NCI-H748 treated with DMSO at 0.1 percent for 48 hours (cell line): ENCODE measurements at regions not wholly inside any gene's neighbourhood (a gene's known extent, or its start where the extent isn't known, plus 50 kb on each side); places are given as distances from the start of the nearest gene placed in this dataset.

Source experiments
- DNase-seq: peaks from one replicate; lab custom pipeline; 2025; lab: John Stamatoyannopoulos, UW

DNA sequence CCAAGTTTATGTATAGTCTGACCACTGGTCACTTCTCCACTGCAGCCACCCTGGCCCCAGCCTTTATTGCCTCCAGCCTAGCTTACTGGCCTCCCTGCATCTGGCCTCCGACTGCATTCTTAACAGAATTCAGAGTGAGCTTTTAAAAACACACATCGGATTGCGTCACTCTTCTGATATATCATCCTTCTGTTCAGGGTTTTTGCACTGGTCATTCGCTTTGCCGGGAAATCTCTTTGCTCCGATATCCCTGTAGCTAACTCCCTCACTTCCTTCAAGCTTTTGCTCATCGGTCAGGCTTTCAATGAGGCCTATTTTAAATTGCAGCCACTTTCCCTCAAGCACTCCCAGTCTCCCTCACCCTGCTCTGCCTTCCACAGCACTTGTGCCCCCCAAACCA, 101.6 kb upstream of the DLX2 start:
- DNase-seq, result no peak

- no peak for DNase-seq
Measured at GRCh38 chr2:172204762-172205161, 102.1 kb upstream of the DLX2 start.

GRCh38 chr2:172205292-172205691, 102.6 kb upstream of the DLX2 start:
- no peak for DNase-seq

DNA sequence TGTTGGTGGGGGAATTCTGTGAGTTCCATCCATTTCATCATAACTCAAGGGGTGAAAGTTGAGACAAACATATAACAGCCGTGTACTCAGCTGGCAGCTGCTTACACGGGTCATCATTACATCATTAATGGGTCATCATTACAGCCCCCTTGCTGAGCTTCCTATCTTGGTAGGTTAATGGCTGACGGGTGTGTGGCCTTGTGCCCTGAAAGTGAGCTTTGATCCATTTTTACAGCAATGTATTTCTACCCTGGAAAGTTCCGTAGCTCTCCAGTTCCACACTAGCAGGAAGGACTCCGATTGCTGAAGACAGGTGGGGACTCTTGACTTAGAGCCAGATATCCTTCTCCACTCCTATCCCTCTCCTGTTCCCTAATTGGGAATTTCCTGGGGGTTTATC, 105.2 kb upstream of the DLX2 start:
- DNase-seq, result peak; percentile 16

GRCh38 chr2:172208791-172209325, 106.2 kb upstream of the DLX2 start:
- DNase-seq, result no peak

DNA sequence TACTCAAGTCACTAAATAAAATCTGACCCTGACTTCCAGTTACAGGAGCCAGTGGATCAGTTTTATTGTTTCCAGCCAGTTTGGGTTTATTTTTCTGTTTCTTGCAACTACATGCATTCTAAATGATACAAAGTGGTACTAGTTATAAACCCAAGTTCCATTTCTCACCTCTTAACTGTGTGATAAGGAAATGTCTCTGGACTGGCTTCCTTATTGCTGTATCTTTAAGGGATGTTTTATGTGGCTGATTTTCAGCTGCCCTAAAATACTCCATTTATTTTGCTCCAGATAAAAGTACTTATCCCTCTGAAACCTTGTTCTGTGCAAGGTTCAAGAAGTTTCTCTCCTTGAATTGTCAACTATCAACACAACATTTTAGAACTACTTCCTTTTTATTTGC, 107.9 kb upstream of the DLX2 start:
- DNase-seq, result no peak

GRCh38 chr2:172211512-172211911, 108.8 kb upstream of the DLX2 start:
- DNase-seq, result no peak

GRCh38 chr2:172213116-172213860, 110.6 kb upstream of the DLX2 start:
- no peak for DNase-seq

- DNase-seq, result no peak
Measured at GRCh38 chr2:172214252-172214651, 111.6 kb upstream of the DLX2 start.

DNA sequence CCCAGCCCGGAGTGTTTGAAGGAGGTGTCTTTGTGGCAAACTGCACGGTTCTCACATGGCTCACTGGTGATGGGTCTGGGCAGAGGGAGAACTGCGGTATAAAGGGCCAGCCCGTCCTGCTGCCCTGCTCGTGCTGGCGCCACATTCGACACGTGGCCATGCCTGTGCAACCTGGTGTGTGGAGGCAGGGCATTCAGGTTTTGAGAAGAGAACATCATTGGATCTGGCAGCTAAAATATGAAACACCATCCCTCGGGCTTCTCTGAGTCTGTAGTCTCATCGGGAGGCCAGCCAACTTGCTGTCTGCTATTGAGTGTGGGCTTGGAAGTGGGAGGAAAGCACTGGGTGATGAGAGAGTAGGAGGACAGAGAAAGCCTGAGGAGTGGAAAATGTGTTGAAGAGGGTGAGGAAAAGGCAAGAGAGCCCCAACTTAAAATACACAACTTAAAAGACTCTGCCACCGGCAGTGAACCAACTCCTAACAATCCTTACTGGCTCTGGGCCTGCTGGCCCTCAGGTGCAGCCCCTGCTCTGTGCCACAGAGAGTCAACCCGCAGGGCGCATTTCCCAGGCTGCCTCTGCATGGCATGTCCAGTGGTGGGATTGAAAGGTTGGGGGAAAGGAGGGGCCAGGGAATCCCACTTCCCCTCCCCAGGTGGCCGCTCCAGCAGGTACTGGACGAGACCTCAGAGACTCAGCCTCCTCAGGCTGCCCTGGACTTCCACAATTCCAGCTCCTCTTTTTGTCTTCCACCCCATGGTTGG, 112.7 kb upstream of the DLX2 start:
- no peak for DNase-seq

GRCh38 chr2:172215936-172216335, 113.2 kb upstream of the DLX2 start:
- DNase-seq, result no peak

GRCh38 chr2:172216477-172216876, 113.8 kb upstream of the DLX2 start:
- DNase-seq, result no peak

DNA sequence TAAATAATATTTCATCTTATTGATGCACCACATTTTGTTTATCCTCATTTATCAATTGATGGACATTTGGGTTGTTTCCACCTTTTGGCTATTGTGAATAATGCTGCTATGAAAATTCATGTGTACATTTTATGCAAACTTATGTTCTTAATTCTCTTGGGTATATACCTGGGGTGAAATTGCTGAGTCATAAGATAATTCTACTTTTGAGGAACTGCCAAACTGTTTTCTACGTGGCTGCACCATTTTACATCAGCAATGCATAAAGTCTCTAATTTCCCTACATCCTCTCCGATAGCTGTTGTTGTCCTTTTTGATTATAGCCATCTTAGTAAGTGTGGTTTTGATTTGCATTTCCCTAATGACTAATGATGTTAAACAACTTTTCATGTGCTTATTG, 116.5 kb upstream of the DLX2 start:
- no peak for DNase-seq

- no peak for DNase-seq
Measured at GRCh38 chr2:172220121-172220520, 117.4 kb upstream of the DLX2 start.

GRCh38 chr2:172223601-172224054, 120.9 kb upstream of the DLX2 start:
- no peak for DNase-seq

GRCh38 chr2:172225786-172226185, 123.1 kb upstream of the DLX2 start:
- no peak for DNase-seq

- DNase-seq, result no peak
Measured at GRCh38 chr2:172226244-172227061, 123.8 kb upstream of the DLX2 start.

DNA sequence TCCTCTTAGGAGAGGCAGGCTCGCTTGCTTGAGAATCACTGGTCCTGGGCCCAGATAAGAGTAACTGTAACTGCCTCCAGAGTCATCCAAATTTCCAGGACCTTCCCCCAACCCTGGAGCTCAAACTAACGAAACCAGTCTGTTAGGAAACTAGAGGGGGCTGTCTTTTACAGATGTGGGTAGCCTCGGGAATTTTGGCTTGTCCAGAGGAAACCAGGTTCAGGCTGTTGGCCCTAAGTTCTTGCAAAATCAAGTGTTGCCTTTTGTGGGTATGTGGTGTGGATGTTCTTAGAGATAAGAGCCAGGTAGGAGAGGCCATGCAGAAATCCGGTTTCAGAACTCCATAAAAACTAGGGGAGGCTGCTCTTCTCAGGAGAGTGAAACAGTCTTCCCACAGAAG, 125.0 kb upstream of the DLX2 start:
- no peak for DNase-seq

DNA sequence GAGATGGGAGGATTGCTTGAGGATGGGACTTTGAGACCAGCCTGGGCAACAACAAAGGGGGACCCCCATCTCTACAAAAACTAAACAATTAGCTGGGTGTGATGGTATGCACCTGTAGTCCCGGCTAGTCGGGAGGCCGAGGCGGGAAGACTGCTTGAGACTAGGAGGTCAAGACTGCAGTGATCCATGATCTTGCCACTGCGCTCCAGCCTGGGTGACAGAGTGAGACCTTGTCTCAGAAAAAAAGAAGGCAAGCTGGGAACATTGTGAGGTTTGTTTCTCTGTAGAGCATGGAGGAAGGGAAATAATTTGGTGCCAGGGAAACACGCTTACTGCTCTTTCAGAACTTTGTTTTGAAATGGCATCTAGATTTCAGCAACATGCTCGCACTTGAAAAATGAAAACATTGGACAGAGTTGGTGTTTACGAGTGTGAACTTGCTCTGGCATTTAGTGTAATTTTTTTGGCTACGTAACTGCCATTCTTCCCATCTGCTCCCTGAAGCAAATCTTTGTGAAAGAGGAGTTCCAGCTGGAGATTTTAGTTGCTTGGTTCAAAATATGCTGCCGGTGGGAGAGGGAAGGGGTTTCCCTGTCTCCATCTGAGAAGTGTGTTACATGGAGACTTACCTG, 125.6 kb upstream of the DLX2 start:
- no peak for DNase-seq

DNA sequence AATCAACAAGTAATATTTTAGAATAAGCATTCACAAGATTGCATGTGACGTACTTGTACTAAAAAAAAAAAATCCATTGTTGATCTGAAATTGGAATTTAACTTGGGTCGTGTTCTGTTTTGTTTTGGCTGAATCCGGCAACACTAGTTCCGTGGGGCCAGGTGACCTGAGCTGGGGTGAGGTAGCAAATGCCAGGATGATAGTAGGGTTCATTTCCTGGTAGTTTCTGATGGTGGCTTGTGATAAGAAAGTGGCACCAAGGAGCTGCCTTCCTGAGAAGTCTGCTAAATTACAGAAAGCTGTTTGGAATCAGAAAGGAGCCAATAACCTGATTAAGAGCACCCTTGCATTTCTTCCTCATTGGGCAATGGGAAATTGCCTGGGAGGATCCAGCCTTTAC, 126.4 kb upstream of the DLX2 start:
- no peak for DNase-seq

DNA sequence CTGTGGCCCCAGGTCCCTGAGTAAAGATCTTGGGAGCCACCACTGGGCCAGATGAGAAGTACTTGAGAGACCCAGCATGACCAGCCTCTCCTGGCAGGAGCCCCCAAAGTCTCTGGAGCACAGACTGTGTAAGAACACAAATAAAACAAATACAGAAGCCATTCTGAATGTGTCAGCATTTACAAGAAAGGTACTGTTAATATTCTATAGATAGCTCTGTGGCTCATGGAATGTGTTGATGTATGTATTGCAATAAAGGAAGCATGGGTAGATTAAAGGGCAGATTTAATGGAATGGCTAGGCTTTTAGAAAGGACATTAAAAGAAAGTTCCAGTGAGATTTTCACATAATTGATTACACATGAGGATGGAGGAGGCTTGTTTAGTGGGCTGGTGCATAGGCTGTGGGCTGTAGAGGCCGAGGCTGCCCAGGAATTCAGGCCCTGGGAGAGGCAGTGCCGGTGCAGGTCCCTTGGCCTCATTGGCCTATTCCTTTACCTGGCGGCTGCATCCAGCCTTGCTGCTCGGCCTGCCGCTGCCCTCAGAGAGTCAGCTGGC, 127.7 kb upstream of the DLX2 start:
- DNase-seq, result no peak
